HCT116 (cell line): ENCODE measurements at regions not wholly inside any gene's neighbourhood (a gene's known extent, or its start where the extent isn't known, plus 50 kb on each side); places are given as distances from the start of the nearest gene placed in this dataset.

Experiments used
- ATAC-seq: fragments of 200-7000 bp; cut with Tn5 transposase; 2 replicates; pipeline ENCODE4 v1.9.1; 2020; ENCODE audit warnings: mild to moderate bottlenecking, moderate library complexity
- BruUV-seq: library from RNA; stranded (reverse); fragments of 400-500 nt; replicated peaks from 2 replicates; lab custom pipeline; 2021; lab: Mats Ljungman, UMichigan
- CTCF ChIA-PET: fragments of 300-600 bp; sonication (Branson Sonifier 250); formaldehyde crosslinking; loops from one replicate; lab custom pipeline; 2021; ENCODE audit warnings: antibody characterized with exemption; lab: Charles Lee
- POLR2A ChIA-PET: fragments of 300-600, 350-600 bp; sonication (Branson Sonifier 250); formaldehyde crosslinking; loops from one replicate; lab custom pipeline; 2021; ENCODE audit warnings: antibody characterized with exemption; lab: Charles Lee
- RAD21 ChIA-PET, 2 experiments: fragments of 300-600 bp; sonication (Branson Sonifier 250); formaldehyde crosslinking; loops; one replicate each; lab custom pipeline; 2023; ENCODE audit warnings: low total read pairs in 2 of 2; ENCODE audit not compliant: uncharacterized antibody in 2 of 2, unreplicated experiment in 2 of 2, low non-redundant PET in 1 of 2; lab: Charles Lee
- DNase-seq: peaks from one replicate; pipeline ENCODE4 v3.0.0-alpha.2; 2010; ENCODE audit warnings: low read depth, low spot score
- H2AFZ ChIP-seq: fragments of 200-600 bp; shearing (Covaris generic), sonication (generic); 2 replicates; pipeline ENCODE4 v1.6.1; 2017; ENCODE audit warnings: low read depth, mixed run types, mixed read lengths, antibody characterized with exemption, low read length; ENCODE audit not compliant: poor library complexity, severe bottlenecking
- H3K27ac ChIP-seq: 2 replicates; pipeline ENCODE4 v1.5.1; 2012; ENCODE audit warnings: low read depth, low read length
- H3K27me3 ChIP-seq: fragments of 200-600 bp; sonication (generic); 2 replicates; pipeline ENCODE4 v1.6.1; 2016; ENCODE audit warnings: mixed run types, low read length, mixed read lengths; ENCODE audit not compliant: insufficient read depth
- H3K36me3 ChIP-seq, 2 experiments: fragments of 200-500 bp in 1 of 2; fragments of 200-600 bp in 1 of 2; sonication (Bioruptor generic) in 1 of 2; sonication (generic) in 1 of 2; 2 replicates each; pipeline versions ENCODE4 v1.5.1 to v1.6.1; 2014 to 2016; ENCODE audit warnings: low read length in 2 of 2, inconsistent platforms in 1 of 2, mixed read lengths in 1 of 2, mixed run types in 1 of 2; ENCODE audit not compliant: insufficient read depth in 2 of 2, control insufficient read depth in 1 of 2
- H3K4me1 ChIP-seq, 2 experiments: fragments of 200-600 bp in 1 of 2; sonication (generic) in 1 of 2; 2 replicates each; pipeline versions ENCODE4 v1.5.1 to v1.6.1; 2012 to 2017; ENCODE audit warnings: low read length in 2 of 2, inconsistent platforms in 1 of 2, mild to moderate bottlenecking in 1 of 2, mixed read lengths in 1 of 2, mixed run types in 1 of 2, moderate library complexity in 1 of 2; ENCODE audit not compliant: insufficient read depth in 2 of 2, control insufficient read depth in 1 of 2
- H3K4me2 ChIP-seq: fragments of 200-600 bp; sonication (generic); 2 replicates; pipeline ENCODE4 v1.6.1; 2017; ENCODE audit warnings: mixed run types, low read length, mixed read lengths
- H3K4me3 ChIP-seq, 2 experiments: fragments of 200-600 bp in 1 of 2; sonication (generic) in 1 of 2; replicated peaks in 1 of 2; 2 replicates each; pipeline ENCODE4 v1.5.1; 2011 to 2016; ENCODE audit warnings: low read length in 2 of 2, control low read depth in 1 of 2, low read depth in 1 of 2, mild to moderate bottlenecking in 1 of 2, mixed read lengths in 1 of 2, mixed run types in 1 of 2
- H3K79me2 ChIP-seq: fragments of 200-600 bp; sonication (generic); 2 replicates; pipeline ENCODE4 v1.6.1; 2017; ENCODE audit warnings: mild to moderate bottlenecking, mixed run types, low read length, moderate library complexity, mixed read lengths; ENCODE audit not compliant: insufficient read depth
- H3K9ac ChIP-seq: fragments of 200-600 bp; sonication (generic); 2 replicates; pipeline ENCODE4 v1.6.1; 2016; ENCODE audit warnings: low read length, mixed read lengths
- H3K9me2 ChIP-seq: fragments of 200-600 bp; sonication (generic), shearing (Covaris generic); 2 replicates; pipeline ENCODE4 v1.6.1; 2017; ENCODE audit warnings: mixed run types, mild to moderate bottlenecking, moderate library complexity; ENCODE audit not compliant: insufficient read depth
- H3K9me3 ChIP-seq, 2 experiments: fragments of 200-500 bp in 1 of 2; fragments of 200-600 bp in 1 of 2; sonication (Bioruptor generic) in 1 of 2; sonication (generic) in 1 of 2; 2 replicates each; pipeline ENCODE4 v1.6.1; 2014 to 2017; ENCODE audit warnings: low read length in 2 of 2, mixed read lengths in 2 of 2, inconsistent platforms in 1 of 2, low read depth in 1 of 2, mild to moderate bottlenecking in 1 of 2, mixed run types in 1 of 2, moderate library complexity in 1 of 2; ENCODE audit not compliant: control insufficient read depth in 1 of 2, insufficient read depth in 1 of 2
- H4K20me1 ChIP-seq: fragments of 200-600 bp; sonication (generic), shearing (Covaris generic); 2 replicates; pipeline ENCODE4 v1.6.1; 2017; ENCODE audit warnings: mixed run types, mild to moderate bottlenecking, moderate library complexity; ENCODE audit not compliant: insufficient read depth
- CEBPB ChIP-seq: IDR thresholded peaks from 2 replicates; pipeline ENCODE4 v1.6.1; 2012; ENCODE audit warnings: low read depth
- EZH2phosphoT487 ChIP-seq: fragments of 200-600 bp; IDR thresholded peaks from 2 replicates; pipeline ENCODE4 v1.6.1; 2018; ENCODE audit warnings: antibody characterized with exemption, borderline replicate concordance
- FOSL1 ChIP-seq: IDR thresholded peaks from 2 replicates; pipeline ENCODE4 v1.6.1; 2012; ENCODE audit warnings: low read depth
- MAX ChIP-seq: IDR thresholded peaks from 2 replicates; pipeline ENCODE4 v1.6.1; 2012
- RAD21 ChIP-seq: IDR thresholded peaks from 2 replicates; pipeline ENCODE4 v1.6.1; 2012; ENCODE audit warnings: low read depth, mild to moderate bottlenecking
- SIN3A ChIP-seq: IDR thresholded peaks from 2 replicates; pipeline ENCODE4 v1.6.1; 2012; ENCODE audit warnings: low read depth
- SP1 ChIP-seq: IDR thresholded peaks from 2 replicates; pipeline ENCODE4 v1.6.1; 2012; ENCODE audit warnings: low read depth
- SRF ChIP-seq: IDR thresholded peaks from 2 replicates; pipeline ENCODE4 v1.6.1; 2012; ENCODE audit warnings: low read depth
- intact Hi-C: fragments of 100-400 bp; cut with micrococcal nuclease; formaldehyde crosslinking; loops from 2 replicates; pipeline ENCODE4 v1.10.0; 2022

- no peak for TF ChIP-seq FOSL1
- no peak for TF ChIP-seq EZH2phosphoT487
- TF ChIP-seq SP1: no peak
- TF ChIP-seq MAX: no peak
- TF ChIP-seq, all 23 proteins: peak for 0
Measured at GRCh38 chr6:165775721-165776120, 112.7 kb upstream of the PDE10A start (continued).

DNA sequence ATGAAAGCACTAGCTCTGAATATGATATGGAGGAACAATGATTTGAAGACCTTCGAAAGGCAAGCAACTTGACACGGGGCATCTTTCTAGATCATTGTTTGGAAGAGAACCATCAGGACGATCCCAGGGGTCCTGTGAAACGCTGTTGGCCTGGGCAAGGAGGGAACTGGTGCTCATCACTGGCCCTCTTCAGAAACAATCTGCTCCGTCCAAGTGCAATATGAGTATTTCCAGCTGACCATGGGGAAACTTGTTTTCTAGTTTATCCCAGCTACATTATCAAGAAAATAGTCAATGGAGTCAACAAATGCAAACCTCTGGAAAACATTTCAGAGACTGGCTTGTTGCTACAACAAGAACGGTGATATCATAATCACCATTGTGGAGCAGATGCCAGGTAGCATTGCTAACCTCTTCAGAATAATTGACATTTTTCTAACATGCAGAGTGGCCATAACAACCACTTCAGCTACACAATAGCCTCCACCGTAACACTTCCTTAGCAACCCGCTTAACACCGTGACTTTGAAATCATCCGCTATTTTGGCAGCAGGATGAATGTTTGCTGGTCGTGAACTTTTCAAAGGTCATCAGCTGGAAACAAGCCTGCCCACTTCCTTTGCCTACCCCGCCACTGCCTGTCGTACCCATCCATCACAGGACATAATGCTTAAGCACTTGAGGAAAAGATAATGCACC, 112.0 kb upstream of the PDE10A start:
- intact Hi-C loops: loop anchor here (10.0 kb wide), 1 partner anchor 920 kb away; no protein-coding TSS in a partner anchor
- ChIA-PET POLR2A (no interaction called here), CTCF (no interaction called here), RAD21 (no interaction called here)
- DNase-seq (no peak), ATAC-seq (no peak)
- H3K4me3 ChIP-seq: no peak overlapping the region
- H3K9ac ChIP-seq: no peak overlapping the region
- no peaks in the 10 kb centered on the region for H3K9me2 ChIP-seq
- H3K4me1 ChIP-seq: no peaks in the 10 kb centered on the region
- no peaks in the 10 kb centered on the region for H3K27me3 ChIP-seq
- TF ChIP-seq SRF (no peak), RAD21 (no peak), CEBPB (no peak), SIN3A (no peak)
- no peaks in the 10 kb centered on the region for H3K36me3 ChIP-seq
- BruUV-seq: no TSS peak
- no peaks in the 10 kb centered on the region for H3K9me3 ChIP-seq
- no peak overlapping the region for H2AFZ ChIP-seq
- H4K20me1 ChIP-seq: no peaks in the 10 kb centered on the region
- H3K27ac ChIP-seq: no peak overlapping the region
- no peak overlapping the region for H3K4me2 ChIP-seq
- H3K79me2 ChIP-seq: no peaks in the 10 kb centered on the region
